ENCODE measurements at regions not wholly inside any gene's neighbourhood (a gene's known extent, or its start where the extent isn't known, plus 50 kb on each side); places are given as distances from the start of the nearest gene placed in this dataset.

- intact Hi-C loops (cut with micrococcal nuclease; ENCODE audit: unreplicated experiment) = no loop called here
- H3K9me3 ChIP-seq (ENCODE audit: low read depth, low read length, poor library complexity, severe bottlenecking) = no peaks in the 10 kb centered on the region
- H3K36me3 ChIP-seq (ENCODE audit: insufficient read depth, low read length, poor library complexity, severe bottlenecking) = no peaks in the 10 kb centered on the region
- ChIA-PET POLR2A (ENCODE audit: low non-redundant PET) (no interaction called here), CTCF (no interaction called here)
- no TSS peak for BruUV-seq (replicated peaks)
- TF ChIP-seq CTCF (conservative IDR thresholded peaks at IDR 0.05; ENCODE audit: low read depth, low read length) = no peak
- no peak for TF ChIP-seq EZH2 (IDR thresholded peaks at IDR 0.05; ENCODE audit: borderline replicate concordance, low read depth, low read length, poor library complexity, severe bottlenecking)
- no peak for DNase-seq (ENCODE audit: low spot score)
- H3K27ac ChIP-seq (ENCODE audit: low read depth, low read length, poor library complexity, severe bottlenecking) = no peak overlapping the region
- H3K4me3 ChIP-seq (ENCODE audit: low read depth, low read length, poor library complexity, severe bottlenecking) = no peak overlapping the region
- no peaks in the 10 kb centered on the region for H3K4me1 ChIP-seq (ENCODE audit: insufficient read depth, low read length, poor library complexity, severe bottlenecking)
- no peaks in the 10 kb centered on the region for H3K27me3 ChIP-seq (replicated peaks; ENCODE audit: insufficient read depth, low read depth, low read length, poor library complexity)
Measured at GRCh38 chr7:34296663-34297062, 361.4 kb upstream of the NPSR1 start.

DNA sequence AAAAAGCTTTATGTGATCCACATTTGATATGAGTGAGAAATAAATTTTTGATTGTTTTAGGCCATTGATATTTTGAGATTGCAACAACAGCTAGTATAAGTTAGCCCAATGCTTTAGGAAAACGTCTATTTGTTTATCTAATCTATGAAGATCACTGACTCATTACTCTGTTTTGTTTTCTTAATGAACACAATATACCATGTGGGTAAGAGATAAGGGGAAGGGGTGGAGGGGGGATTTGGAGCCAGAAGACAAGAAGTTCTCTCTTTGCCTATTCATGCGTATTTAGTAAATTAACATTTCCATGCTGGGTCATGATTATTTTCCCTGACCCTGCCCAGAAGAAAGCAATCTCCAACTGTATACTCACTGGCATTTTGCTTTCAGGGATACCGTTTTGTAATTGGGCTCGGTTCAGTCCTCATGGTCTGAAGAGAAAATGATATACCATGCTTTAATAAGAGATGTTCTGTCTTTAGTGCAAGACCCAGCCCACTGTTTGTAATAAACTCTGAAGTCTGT lies 359.5 kb upstream of the NPSR1 start:
- no TSS peak for BruUV-seq (replicated peaks)
- ChIA-PET POLR2A (ENCODE audit: low non-redundant PET) (no interaction called here), CTCF (no interaction called here)
- intact Hi-C loops (cut with micrococcal nuclease; ENCODE audit: unreplicated experiment) = no loop called here
- H3K4me1 ChIP-seq (ENCODE audit: insufficient read depth, low read length, poor library complexity, severe bottlenecking) = no peaks in the 10 kb centered on the region
- no peak for TF ChIP-seq EZH2 (IDR thresholded peaks at IDR 0.05; ENCODE audit: borderline replicate concordance, low read depth, low read length, poor library complexity, severe bottlenecking)
- TF ChIP-seq CTCF (conservative IDR thresholded peaks at IDR 0.05; ENCODE audit: low read depth, low read length) = no peak
- H3K27ac ChIP-seq (ENCODE audit: low read depth, low read length, poor library complexity, severe bottlenecking) = no peak overlapping the region
- H3K36me3 ChIP-seq (ENCODE audit: insufficient read depth, low read length, poor library complexity, severe bottlenecking) = no peaks in the 10 kb centered on the region
- no peak overlapping the region for H3K4me3 ChIP-seq (ENCODE audit: low read depth, low read length, poor library complexity, severe bottlenecking)
- no peaks in the 10 kb centered on the region for H3K27me3 ChIP-seq (replicated peaks; ENCODE audit: insufficient read depth, low read depth, low read length, poor library complexity)
- H3K9me3 ChIP-seq (ENCODE audit: low read depth, low read length, poor library complexity, severe bottlenecking) = no peaks in the 10 kb centered on the region
- no peak for DNase-seq (ENCODE audit: low spot score)

DNA sequence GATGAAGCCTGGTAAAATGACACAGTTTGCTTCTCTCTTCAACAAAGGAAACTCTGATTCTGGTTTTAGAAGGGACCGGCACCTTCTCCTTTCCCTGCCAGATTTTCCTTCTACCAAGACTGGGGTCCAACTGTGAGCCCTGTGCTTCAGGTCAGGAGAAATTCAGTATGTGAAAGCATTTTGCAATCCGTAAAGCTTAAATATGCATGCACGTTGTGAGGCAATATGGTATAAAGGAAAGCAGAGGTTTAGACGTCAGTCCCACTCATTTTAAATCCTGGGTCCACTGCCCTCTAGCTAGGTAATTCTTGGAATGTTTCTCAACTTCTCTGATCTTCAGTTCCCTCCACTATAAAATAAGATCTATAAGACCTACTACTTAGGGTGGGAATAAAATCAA lies 359.0 kb upstream of the NPSR1 start:
- POLR2A ChIA-PET (ENCODE audit: low non-redundant PET) = no interaction called here
- CTCF ChIA-PET = no interaction called here

More for the DNA sequence above, 359.0 kb upstream of the NPSR1 start:
- Histone ChIP-seq H3K4me3 (ENCODE audit: low read depth, low read length, poor library complexity, severe bottlenecking) (no peak overlapping the region), H3K27ac (ENCODE audit: low read depth, low read length, poor library complexity, severe bottlenecking) (no peak overlapping the region), H3K36me3 (ENCODE audit: insufficient read depth, low read length, poor library complexity, severe bottlenecking) (no peaks in the 10 kb centered on the region), H3K4me1 (ENCODE audit: insufficient read depth, low read length, poor library complexity, severe bottlenecking) (no peaks in the 10 kb centered on the region), H3K27me3 (replicated peaks; ENCODE audit: insufficient read depth, low read depth, low read length, poor library complexity) (no peaks in the 10 kb centered on the region), H3K9me3 (ENCODE audit: low read depth, low read length, poor library complexity, severe bottlenecking) (no peaks in the 10 kb centered on the region)
- TF ChIP-seq EZH2 (IDR thresholded peaks at IDR 0.05; ENCODE audit: borderline replicate concordance, low read depth, low read length, poor library complexity, severe bottlenecking) = no peak
- no peak for TF ChIP-seq CTCF (conservative IDR thresholded peaks at IDR 0.05; ENCODE audit: low read depth, low read length)
- DNase-seq (ENCODE audit: low spot score) = no peak
- intact Hi-C loops (cut with micrococcal nuclease; ENCODE audit: unreplicated experiment) = no loop called here
- no TSS peak for BruUV-seq (replicated peaks)

Measured in A673 (cell line).